ENCODE measurements at regions not wholly inside any gene's neighbourhood (a gene's known extent, or its start where the extent isn't known, plus 50 kb on each side); places are given as distances from the start of the nearest gene placed in this dataset.
"Not testable (repeated sequence)": the region's sequence is repeated elsewhere in the genome, so short reads cannot be mapped to it uniquely, and the experiment has no call there.

GRCh38 chr2:118582058-118582457, 265.4 kb downstream of the EN1 start:
- Histone ChIP-seq H3K36me3 (no peaks in the 10 kb centered on the region), H3K27ac (no peak overlapping the region), H3K4me3 (no peak overlapping the region), H3K9ac (no peak overlapping the region), H3K9me3 (replicated peaks in 1 of 11) (0 out of 22 replicates have a peak, but pooled peaks cover 0 to 4% (median 0%) of the 10 kb centered on the region in 11 experiments), H3K4me2 (peak overlapping the region in 6 of 11 experiments; percentile 2 to 47 (median 16); a peak in 5 of 22 replicates), H3K4me1 (peaks cover 0 to 13% (median 5%) of the 10 kb centered on the region in 10 experiments; a peak in 9 of 20 replicates), H4K20me1 (no peaks in the 10 kb centered on the region), H3K27me3 (no peaks in the 10 kb centered on the region)
- no peak for TF ChIP-seq Cebpa-rat (IDR thresholded peaks at IDR 0.05)

DNA sequence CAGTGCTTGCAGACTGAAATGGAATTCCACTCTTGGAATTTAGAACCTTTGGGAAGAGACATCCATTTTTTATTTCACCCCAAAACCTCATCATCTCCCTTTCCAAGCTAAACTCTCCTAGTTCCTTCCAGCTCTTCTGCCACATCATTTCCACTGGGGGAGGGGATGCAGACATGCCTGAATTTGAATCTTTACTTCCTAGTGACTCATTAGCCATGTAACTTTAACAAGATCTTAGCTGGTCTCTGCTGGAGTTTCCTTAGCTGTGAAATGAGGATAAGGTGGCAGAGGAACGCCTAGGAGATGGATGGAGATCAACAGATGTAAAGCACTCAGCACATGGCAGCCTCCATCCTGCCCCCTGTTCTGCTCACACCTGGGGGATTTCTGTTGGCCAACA, 266.8 kb downstream of the EN1 start:
- Histone ChIP-seq H3K4me1 (peaks cover 0 to 13% (median 5%) of the 10 kb centered on the region in 10 experiments; a peak in 9 of 20 replicates), H3K27me3 (no peaks in the 10 kb centered on the region), H4K20me1 (no peaks in the 10 kb centered on the region), H3K36me3 (no peaks in the 10 kb centered on the region), H3K27ac (no peak overlapping the region), H3K4me2 (peak overlapping the region in 1 of 11 experiments; percentile 42; a peak in 1 of 22 replicates), H3K9ac (no peak overlapping the region), H3K9me3 (replicated peaks in 1 of 11) (no peaks in the 10 kb centered on the region), H3K4me3 (no peak overlapping the region)
- TF ChIP-seq Cebpa-rat (IDR thresholded peaks at IDR 0.05): no peak

DNA sequence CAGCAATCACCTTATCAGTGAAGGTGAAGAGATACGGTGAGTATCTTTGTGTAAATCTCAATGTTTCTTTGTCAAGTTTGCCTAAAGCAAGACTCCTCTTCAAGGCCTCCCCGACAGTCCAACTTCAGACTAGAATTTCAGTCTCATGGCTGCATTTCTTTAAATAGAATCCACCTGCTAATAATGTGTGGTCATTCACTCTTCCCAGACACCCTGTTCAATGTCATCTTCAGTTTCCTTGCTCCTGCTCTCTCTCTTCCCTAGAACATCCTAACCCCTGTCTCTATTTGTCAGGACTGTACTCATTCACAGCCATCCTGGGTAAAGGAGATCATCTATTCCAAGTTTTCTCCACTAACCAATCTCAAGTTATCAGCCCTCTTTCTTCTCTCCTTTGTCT, 267.3 kb downstream of the EN1 start:
- Histone ChIP-seq H3K4me2 (no peak overlapping the region), H3K36me3 (no peaks in the 10 kb centered on the region), H3K9ac (no peak overlapping the region), H3K4me3 (no peak overlapping the region), H3K27me3 (no peaks in the 10 kb centered on the region), H3K9me3 (replicated peaks in 1 of 11) (no peaks in the 10 kb centered on the region), H3K4me1 (peaks cover 0 to 13% (median 5%) of the 10 kb centered on the region in 10 experiments; a peak in 9 of 20 replicates), H4K20me1 (no peaks in the 10 kb centered on the region), H3K27ac (no peak overlapping the region)
- no peak for TF ChIP-seq Cebpa-rat (IDR thresholded peaks at IDR 0.05)

DNA sequence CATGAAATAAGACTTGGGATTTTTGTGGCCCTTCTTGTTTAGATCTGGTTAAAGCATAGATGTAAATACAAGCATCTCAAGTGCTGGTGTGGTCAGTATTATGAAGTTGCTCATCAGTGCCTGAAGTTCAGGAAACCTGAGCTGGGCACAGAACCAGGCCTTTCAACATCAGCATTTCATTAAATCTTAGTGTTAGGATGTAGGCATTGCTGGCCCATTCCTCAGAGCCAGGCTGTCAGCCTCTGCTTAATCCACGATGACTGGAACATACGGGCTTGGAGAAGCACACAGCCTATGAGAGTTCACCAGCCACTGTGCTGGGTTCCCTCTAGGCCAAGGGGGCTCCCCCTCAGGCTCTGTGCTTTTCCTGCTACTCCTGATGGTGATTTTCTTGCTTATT, 270.2 kb downstream of the EN1 start:
- no peaks in the 10 kb centered on the region for H4K20me1 ChIP-seq
- H3K27me3 ChIP-seq: no peaks in the 10 kb centered on the region
- H3K4me3 ChIP-seq: no peak overlapping the region
- no peak overlapping the region for H3K4me2 ChIP-seq
- H3K4me1 ChIP-seq: peaks cover 0 to 5% (median 1%) of the 10 kb centered on the region in 10 experiments; a peak in 7 of 20 replicates
- H3K9me3 ChIP-seq (replicated peaks in 1 of 11): no peaks in the 10 kb centered on the region; a peak in 1 of 22 replicates
- no peak overlapping the region for H3K9ac ChIP-seq
- no peak for TF ChIP-seq Cebpa-rat (IDR thresholded peaks at IDR 0.05)
- no peak overlapping the region for H3K27ac ChIP-seq
- H3K36me3 ChIP-seq: no peaks in the 10 kb centered on the region

GRCh38 chr2:118576109-118576855, 271.2 kb downstream of the EN1 start:
- Histone ChIP-seq H3K36me3 (no peaks in the 10 kb centered on the region), H3K4me1 (peaks cover 0 to 8% (median 0%) of the 10 kb centered on the region in 10 experiments; a peak in 4 of 20 replicates), H3K9me3 (replicated peaks in 1 of 11) (no peaks in the 10 kb centered on the region; a peak in 1 of 22 replicates), H3K4me2 (no peak overlapping the region), H4K20me1 (no peaks in the 10 kb centered on the region), H3K9ac (no peak overlapping the region), H3K27me3 (no peaks in the 10 kb centered on the region), H3K4me3 (no peak overlapping the region), H3K27ac (no peak overlapping the region)
- no peak for TF ChIP-seq Cebpa-rat (IDR thresholded peaks at IDR 0.05)

DNA sequence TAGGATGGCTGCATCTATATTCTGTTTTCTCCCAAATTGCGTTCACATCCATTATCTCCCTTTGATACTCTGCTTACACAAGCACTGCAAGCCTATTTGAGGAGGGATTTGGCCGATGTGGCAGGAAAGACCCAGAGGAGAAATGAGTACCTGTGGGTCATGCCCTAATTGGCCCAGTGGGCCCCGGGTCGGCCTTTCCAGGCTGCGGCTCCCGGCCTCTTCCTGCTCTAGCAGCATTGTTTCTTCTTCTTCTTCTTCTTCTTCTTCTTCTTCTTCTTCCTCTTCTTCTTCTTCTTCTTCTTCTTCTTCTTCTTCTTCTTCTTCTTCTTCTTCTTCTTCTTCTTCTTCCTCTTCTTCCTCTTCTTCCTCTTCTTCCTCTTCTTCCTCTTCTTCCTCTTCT, 275.1 kb downstream of the EN1 start:
- not testable (repeated sequence) for H4K20me1 ChIP-seq; H3K9me3 ChIP-seq (replicated peaks in 1 of 11); H3K9ac ChIP-seq; H3K4me2 ChIP-seq; H3K27me3 ChIP-seq; H3K36me3 ChIP-seq; H3K27ac ChIP-seq; H3K4me3 ChIP-seq
- peaks cover 0 to 14% (median 0%) of the 10 kb centered on the region in 10 experiments; a peak in 3 of 20 replicates for H3K4me1 ChIP-seq

DNA sequence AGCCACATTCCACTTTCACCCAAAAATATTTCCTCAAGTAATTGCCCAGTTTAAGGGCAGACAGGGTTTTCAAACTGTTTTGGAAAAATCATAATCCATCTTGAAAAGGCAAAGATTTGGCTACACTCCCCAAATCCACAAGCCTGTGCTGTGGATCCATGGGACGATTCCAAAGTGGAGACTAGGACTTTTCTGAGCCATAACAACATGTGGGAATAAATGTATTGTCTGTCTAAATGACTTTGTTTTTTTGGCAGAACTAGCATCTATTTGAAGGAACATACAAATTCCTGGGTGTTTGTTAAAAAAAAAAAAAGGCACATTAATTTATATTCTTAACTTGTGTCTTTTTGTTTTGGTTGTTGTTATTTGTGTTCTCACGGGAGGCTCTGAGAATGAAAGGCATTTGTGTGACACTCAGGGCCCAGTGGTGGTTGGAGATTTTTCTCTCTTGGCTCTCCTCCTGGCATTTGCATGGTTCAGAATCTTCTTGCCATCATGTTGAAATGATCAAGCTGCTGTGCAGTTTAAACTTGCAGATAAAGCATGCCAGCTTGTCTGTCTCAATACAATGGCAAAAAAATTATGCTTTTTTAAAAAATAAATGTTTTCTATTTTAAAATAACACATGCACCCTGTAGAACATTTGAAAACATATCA, 277.4 kb downstream of the EN1 start:
- H3K4me3 ChIP-seq: no peak overlapping the region
- H3K4me1 ChIP-seq: peaks cover 0 to 9% (median 0%) of the 10 kb centered on the region in 10 experiments; a peak in 3 of 20 replicates
- H3K27ac ChIP-seq: no peak overlapping the region
- H3K27me3 ChIP-seq: no peaks in the 10 kb centered on the region
- H3K4me2 ChIP-seq: no peak overlapping the region
- no peak for TF ChIP-seq Cebpa-rat (IDR thresholded peaks at IDR 0.05)
- no peaks in the 10 kb centered on the region; a peak in 1 of 22 replicates for H3K9me3 ChIP-seq (replicated peaks in 1 of 11)
- H4K20me1 ChIP-seq: no peaks in the 10 kb centered on the region
- no peak overlapping the region for H3K9ac ChIP-seq
- H3K36me3 ChIP-seq: no peaks in the 10 kb centered on the region

DNA sequence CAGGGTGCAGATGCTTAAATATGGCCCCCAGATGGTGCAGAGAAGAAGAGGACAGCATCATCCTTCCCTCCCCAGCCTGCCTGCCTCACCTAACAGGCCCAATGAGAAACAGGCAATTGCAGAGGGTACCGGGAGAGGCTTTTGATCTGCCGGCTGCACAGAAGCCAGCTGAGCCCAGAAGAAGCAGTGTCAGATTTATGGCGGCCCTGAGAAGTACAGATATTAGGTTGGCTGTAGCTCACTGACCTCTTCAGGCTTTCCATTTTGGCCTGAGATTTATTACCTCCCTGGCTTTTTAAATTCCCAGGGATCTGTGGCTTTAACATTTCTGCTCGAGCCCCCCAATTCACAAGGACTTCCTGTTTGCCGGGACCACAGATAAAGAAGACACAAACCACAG, 278.7 kb downstream of the EN1 start:
- H3K27ac ChIP-seq: no peak overlapping the region
- no peak overlapping the region; a peak in 1 of 22 replicates for H3K4me2 ChIP-seq
- no peak for TF ChIP-seq Cebpa-rat (IDR thresholded peaks at IDR 0.05)
- H3K4me3 ChIP-seq: no peak overlapping the region
- H4K20me1 ChIP-seq: no peaks in the 10 kb centered on the region
- H3K9me3 ChIP-seq (replicated peaks in 1 of 11): no peaks in the 10 kb centered on the region; a peak in 1 of 22 replicates
- H3K27me3 ChIP-seq: no peaks in the 10 kb centered on the region
- peaks cover 0 to 9% (median 0%) of the 10 kb centered on the region in 10 experiments; a peak in 3 of 20 replicates for H3K4me1 ChIP-seq
- H3K9ac ChIP-seq: no peak overlapping the region
- no peaks in the 10 kb centered on the region for H3K36me3 ChIP-seq

DNA sequence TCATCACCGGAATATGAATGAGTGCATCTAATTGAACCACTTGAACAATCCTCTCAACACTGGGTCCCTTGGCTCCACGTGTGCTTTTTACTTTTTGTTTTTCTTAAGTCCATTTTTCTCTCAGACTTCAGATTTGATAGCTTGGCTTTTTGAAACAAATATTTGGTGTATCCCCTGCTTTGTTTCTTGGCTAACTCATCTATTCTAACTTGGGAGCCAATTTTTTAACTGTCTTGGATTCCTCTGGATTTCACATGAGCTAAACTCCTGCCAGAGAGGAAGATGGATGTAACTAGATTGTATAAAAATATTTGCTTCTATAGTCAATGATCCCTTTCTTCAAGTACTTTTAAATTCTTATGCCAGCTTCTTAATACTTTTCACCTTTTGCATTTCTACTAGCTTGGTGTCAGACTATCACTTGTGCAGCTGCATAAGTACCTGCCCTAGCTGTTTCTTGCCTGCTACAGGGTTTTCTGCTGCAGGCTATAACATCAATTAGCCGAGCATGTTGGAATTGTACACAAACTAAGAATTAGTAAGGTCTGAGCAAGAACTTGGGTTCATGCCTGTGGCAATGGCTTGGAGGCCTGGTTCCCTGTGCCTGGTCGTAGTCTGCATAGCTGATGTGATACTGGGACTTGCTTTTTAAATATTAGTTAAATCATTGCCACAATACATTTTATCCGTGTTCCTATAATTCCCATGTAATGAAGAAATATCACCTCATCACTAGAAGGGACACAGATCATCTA, 281.5 kb downstream of the EN1 start:
- Histone ChIP-seq H3K9me3 (replicated peaks in 1 of 11) (no peaks in the 10 kb centered on the region), H3K9ac (no peak overlapping the region)

More for the DNA sequence above, 281.5 kb downstream of the EN1 start:
- TF ChIP-seq Cebpa-rat (IDR thresholded peaks at IDR 0.05): no peak
- Histone ChIP-seq H3K4me1 (peaks cover 0 to 3% (median 0%) of the 10 kb centered on the region in 10 experiments; a peak in 1 of 20 replicates), H3K27ac (no peak overlapping the region), H3K36me3 (no peaks in the 10 kb centered on the region), H3K4me3 (no peak overlapping the region), H4K20me1 (no peaks in the 10 kb centered on the region), H3K27me3 (no peaks in the 10 kb centered on the region), H3K4me2 (no peak overlapping the region)
